ENCODE measurements at regions not wholly inside any gene's neighbourhood (a gene's known extent, or its start where the extent isn't known, plus 50 kb on each side); places are given as distances from the start of the nearest gene placed in this dataset.

GRCh38 chr5:4773827-4774317 is 366.3 kb upstream of the ADAMTS16 start:
- Mint-ChIP-seq H3K27me3 (no peaks in the 10 kb centered on the region), H3K4me3 (no peak overlapping the region), H3K36me3 (ENCODE audit: low read depth) (no peaks in the 10 kb centered on the region), H3K9me3 (ENCODE audit: low read depth) (peaks cover 4% of the 10 kb centered on the region), H3K27ac (no peak overlapping the region), H3K4me1 (no peaks in the 10 kb centered on the region)
- intact Hi-C loops (cut with DNase I, micrococcal nuclease), result no loop called here
- ATAC-seq (no peak), DNase-seq (no peak)
- CTCF ChIA-PET, result interaction anchor here (0.5 to 0.6 kb wide), 2 partner anchors 30 to 104 kb away, joined by 3 read pairs; no protein-coding TSS in a partner anchor
- POLR2A ChIA-PET, result no interaction called here

- no peaks in the 10 kb centered on the region for H3K4me1 Mint-ChIP-seq
- intact Hi-C loops (cut with DNase I, micrococcal nuclease), result no loop called here
Measured at GRCh38 chr5:4777435-4777834, 362.7 kb upstream of the ADAMTS16 start.

DNA sequence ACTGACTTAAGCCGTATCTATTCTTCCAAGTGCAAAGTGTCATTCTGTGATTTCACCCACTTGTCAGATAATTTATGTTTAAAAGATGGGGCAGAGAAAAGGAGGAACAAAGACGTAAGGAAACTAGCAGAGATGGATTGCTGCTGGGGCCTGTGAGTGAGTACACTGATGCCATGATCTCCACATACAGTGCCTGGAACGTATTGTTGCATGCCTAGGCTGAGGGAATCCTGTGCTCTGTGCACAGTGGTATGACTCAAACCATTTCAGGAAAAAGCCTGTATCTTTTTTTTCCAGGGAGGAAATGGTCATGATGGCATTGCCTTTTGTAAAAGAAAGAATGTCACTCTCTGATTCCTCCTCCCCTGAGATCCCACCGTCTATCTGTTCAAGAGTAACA is 359.5 kb upstream of the ADAMTS16 start:
- peaks cover 4% of the 10 kb centered on the region for H3K9me3 Mint-ChIP-seq (ENCODE audit: low read depth)
- intact Hi-C loops (cut with DNase I, micrococcal nuclease), result no loop called here
- no peak for ATAC-seq
- CTCF ChIA-PET, result no interaction called here
- H3K4me1 Mint-ChIP-seq, result no peaks in the 10 kb centered on the region
- H3K27me3 Mint-ChIP-seq, result no peaks in the 10 kb centered on the region
- no peak overlapping the region for H3K4me3 Mint-ChIP-seq
- no peak overlapping the region for H3K27ac Mint-ChIP-seq
- POLR2A ChIA-PET, result no interaction called here
- no peak for DNase-seq
- H3K36me3 Mint-ChIP-seq (ENCODE audit: low read depth), result no peaks in the 10 kb centered on the region

More at GRCh38 chr5:4777435-4777834, 362.7 kb upstream of the ADAMTS16 start:
- CTCF ChIA-PET, result no interaction called here
- ATAC-seq, result no peak
- POLR2A ChIA-PET, result no interaction called here
- Mint-ChIP-seq H3K27ac (no peak overlapping the region), H3K4me3 (no peak overlapping the region), H3K27me3 (no peaks in the 10 kb centered on the region), H3K36me3 (ENCODE audit: low read depth) (no peaks in the 10 kb centered on the region), H3K9me3 (ENCODE audit: low read depth) (peaks cover 7% of the 10 kb centered on the region)
- DNase-seq, result no peak

DNA sequence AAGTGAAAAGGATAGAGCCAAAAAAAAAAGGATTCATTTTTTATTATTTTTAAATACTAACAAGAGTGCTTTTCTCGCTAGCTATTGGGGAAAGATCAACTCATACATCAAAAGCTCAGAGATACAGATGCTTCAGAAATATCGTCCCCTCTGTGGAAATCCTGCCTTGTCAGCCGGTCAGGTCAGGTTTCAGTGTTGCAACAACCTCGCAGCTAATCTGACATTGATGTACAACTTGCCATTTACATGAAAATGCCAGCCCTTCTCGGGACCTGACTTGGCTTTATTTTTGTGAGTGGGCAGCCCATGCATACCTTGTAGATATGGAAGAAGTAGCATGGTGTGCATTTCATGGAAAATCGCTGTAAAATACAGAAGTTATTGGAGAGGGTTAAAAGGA is 358.8 kb upstream of the ADAMTS16 start:
- ChIA-PET POLR2A (no interaction called here), CTCF (no interaction called here)
- H3K27me3 Mint-ChIP-seq, result no peaks in the 10 kb centered on the region
- H3K36me3 Mint-ChIP-seq (ENCODE audit: low read depth), result no peaks in the 10 kb centered on the region
- no peaks in the 10 kb centered on the region for H3K4me1 Mint-ChIP-seq
- DNase-seq (no peak), ATAC-seq (no peak)
- H3K27ac Mint-ChIP-seq, result no peak overlapping the region
- intact Hi-C loops (cut with DNase I, micrococcal nuclease), result no loop called here
- peaks cover 4% of the 10 kb centered on the region for H3K9me3 Mint-ChIP-seq (ENCODE audit: low read depth)
- no peak overlapping the region for H3K4me3 Mint-ChIP-seq

- ChIA-PET CTCF (no interaction called here), POLR2A (no interaction called here)
- intact Hi-C loops (cut with DNase I, micrococcal nuclease), result no loop called here
- Mint-ChIP-seq H3K9me3 (ENCODE audit: low read depth) (peaks cover 2% of the 10 kb centered on the region), H3K4me3 (no peak overlapping the region), H3K27ac (no peak overlapping the region), H3K4me1 (no peaks in the 10 kb centered on the region), H3K27me3 (no peaks in the 10 kb centered on the region), H3K36me3 (ENCODE audit: low read depth) (no peaks in the 10 kb centered on the region)
- ATAC-seq (no peak), DNase-seq (no peak)
Measured at GRCh38 chr5:4785971-4786370, 354.2 kb upstream of the ADAMTS16 start.

DNA sequence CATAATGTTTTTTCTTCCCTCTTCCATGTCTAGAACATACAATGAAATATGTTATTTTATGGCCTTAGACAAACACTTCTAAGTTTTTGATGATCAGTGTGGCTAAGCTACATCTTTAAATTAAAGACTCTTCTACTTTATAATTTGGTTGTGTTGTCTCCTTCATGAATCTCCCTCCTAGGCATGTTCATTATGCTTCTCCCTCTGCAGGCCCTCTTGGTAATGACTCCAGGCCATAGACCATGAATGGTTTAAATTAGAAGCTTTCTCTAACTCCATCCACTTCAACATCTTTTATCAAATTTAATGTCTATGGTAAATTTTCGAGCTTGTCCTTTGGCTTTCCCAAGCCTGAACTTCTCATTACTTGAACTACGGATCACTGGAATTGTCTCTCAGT is 342.7 kb upstream of the ADAMTS16 start:
- intact Hi-C loops (cut with DNase I, micrococcal nuclease), result no loop called here
- ATAC-seq, result no peak
- peaks cover 4% of the 10 kb centered on the region for H3K9me3 Mint-ChIP-seq (ENCODE audit: low read depth)
- POLR2A ChIA-PET, result no interaction called here
- no peak for DNase-seq
- no peaks in the 10 kb centered on the region for H3K36me3 Mint-ChIP-seq (ENCODE audit: low read depth)
- H3K27ac Mint-ChIP-seq, result no peak overlapping the region
- no peak overlapping the region for H3K4me3 Mint-ChIP-seq
- no peaks in the 10 kb centered on the region for H3K4me1 Mint-ChIP-seq
- CTCF ChIA-PET, result no interaction called here
- no peaks in the 10 kb centered on the region for H3K27me3 Mint-ChIP-seq

DNA sequence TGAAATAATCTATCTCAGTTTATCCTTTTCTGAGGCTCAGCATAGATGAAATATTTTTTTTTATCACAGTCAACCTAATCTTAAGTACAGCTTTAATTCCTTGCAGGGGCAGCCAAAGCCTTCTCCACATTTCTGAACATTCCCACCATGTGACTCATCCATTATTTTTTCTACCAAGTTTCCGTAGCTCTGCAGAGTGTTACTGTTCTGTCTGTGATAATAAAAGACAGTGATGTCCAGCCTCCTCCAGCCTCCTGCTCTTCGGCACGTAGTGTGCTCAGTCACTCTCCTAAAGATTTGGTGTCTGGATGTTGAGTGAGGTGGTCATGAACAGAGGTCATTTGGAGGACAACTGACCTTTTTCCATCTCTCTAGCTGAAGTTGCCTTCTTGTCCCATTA is 338.1 kb upstream of the ADAMTS16 start:
- Mint-ChIP-seq H3K9me3 (ENCODE audit: low read depth) (peaks cover 4% of the 10 kb centered on the region), H3K36me3 (ENCODE audit: low read depth) (no peaks in the 10 kb centered on the region), H3K27ac (no peak overlapping the region), H3K4me3 (no peak overlapping the region), H3K4me1 (no peaks in the 10 kb centered on the region), H3K27me3 (no peaks in the 10 kb centered on the region)
- CTCF ChIA-PET, result no interaction called here
- POLR2A ChIA-PET, result no interaction called here
- no peak for ATAC-seq
- DNase-seq, result no peak
- intact Hi-C loops (cut with DNase I, micrococcal nuclease), result no loop called here

DNA sequence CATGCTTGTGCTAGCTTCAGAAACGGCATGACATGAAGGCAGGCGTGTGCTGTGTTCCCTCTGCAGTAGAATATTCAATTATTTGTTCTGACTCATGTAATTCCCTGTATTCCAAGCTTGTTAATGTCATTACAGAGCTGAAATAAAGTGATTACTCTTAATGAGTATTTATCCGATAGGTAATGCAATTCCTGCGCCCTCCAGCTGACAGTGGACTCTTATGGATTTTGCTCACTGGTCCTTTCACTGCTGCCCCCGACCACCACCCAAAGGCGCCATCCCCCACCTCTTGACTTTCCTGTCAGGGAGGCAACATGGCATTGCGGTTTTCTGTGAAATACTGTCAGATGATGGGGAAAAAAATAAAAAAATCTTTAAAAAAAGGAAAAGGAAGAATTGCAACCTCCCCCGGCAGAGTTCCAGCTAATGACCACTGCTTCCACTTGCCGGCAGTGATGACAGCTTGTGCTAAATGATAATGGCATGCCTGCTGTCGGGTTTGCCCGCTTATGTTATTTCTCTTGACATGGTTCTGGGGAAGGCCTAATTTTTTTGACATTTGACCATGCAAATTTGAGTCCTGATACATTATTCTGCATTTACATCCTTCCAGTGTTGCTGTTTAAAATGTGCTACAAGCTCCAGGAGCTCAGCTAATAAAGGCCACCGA is 335.3 kb upstream of the ADAMTS16 start:
- H3K27ac Mint-ChIP-seq, result no peak overlapping the region
- peaks cover 4% of the 10 kb centered on the region for H3K9me3 Mint-ChIP-seq (ENCODE audit: low read depth)
- no peak for DNase-seq
- POLR2A ChIA-PET, result no interaction called here
- no peaks in the 10 kb centered on the region for H3K27me3 Mint-ChIP-seq
- no peaks in the 10 kb centered on the region for H3K36me3 Mint-ChIP-seq (ENCODE audit: low read depth)
- intact Hi-C loops (cut with DNase I, micrococcal nuclease), result no loop called here
- H3K4me3 Mint-ChIP-seq, result no peak overlapping the region
- no peak for ATAC-seq
- CTCF ChIA-PET, result no interaction called here
- H3K4me1 Mint-ChIP-seq, result no peaks in the 10 kb centered on the region

DNA sequence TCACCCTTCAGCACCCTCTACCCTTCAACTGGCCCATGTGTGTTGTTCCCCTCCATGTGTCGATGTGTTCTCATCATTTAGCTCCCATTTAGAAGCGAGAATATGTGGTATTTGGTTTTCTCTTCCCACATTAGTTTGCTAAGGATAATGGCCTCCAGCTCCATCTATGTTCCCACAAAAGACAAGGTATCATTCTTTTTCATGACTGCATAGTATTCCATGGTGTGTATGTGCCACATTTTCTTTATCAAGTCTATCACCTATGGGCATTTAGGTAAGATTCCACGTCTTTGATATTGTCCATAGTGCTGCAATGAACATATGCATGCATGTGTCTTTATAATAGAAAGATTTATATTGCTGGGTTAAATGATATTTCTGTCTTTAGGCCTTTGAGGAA is 325.1 kb upstream of the ADAMTS16 start:
- Mint-ChIP-seq H3K9me3 (ENCODE audit: low read depth) (peaks cover 6% of the 10 kb centered on the region), H3K27ac (no peak overlapping the region), H3K4me3 (no peak overlapping the region), H3K27me3 (no peaks in the 10 kb centered on the region), H3K4me1 (no peaks in the 10 kb centered on the region), H3K36me3 (ENCODE audit: low read depth) (no peaks in the 10 kb centered on the region)
- DNase-seq (no peak), ATAC-seq (no peak)
- CTCF ChIA-PET, result no interaction called here
- POLR2A ChIA-PET, result no interaction called here
- intact Hi-C loops (cut with DNase I, micrococcal nuclease), result no loop called here

DNA sequence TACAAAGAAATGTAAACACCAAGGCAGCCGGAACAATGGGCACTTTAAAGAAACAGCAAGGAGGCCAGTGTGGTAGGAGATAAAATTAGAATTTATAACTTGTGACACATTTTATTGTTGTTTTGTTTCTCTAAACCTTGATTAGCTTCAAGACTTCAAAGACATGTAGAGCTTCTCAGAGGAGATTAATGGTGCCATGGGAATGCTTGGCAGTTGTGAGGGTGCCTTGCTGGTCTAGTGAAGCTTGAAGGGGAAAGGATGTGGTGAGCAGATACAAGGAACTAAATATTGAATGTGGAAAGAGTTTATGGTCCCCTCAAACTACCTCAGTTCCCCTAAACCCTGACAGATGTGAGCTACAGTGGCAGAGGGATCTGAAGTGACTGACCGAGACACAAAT is 322.4 kb upstream of the ADAMTS16 start:
- POLR2A ChIA-PET, result no interaction called here
- intact Hi-C loops (cut with DNase I, micrococcal nuclease), result no loop called here
- Mint-ChIP-seq H3K27ac (no peak overlapping the region), H3K4me1 (no peaks in the 10 kb centered on the region), H3K9me3 (ENCODE audit: low read depth) (peaks cover 3% of the 10 kb centered on the region), H3K36me3 (ENCODE audit: low read depth) (no peaks in the 10 kb centered on the region), H3K27me3 (no peaks in the 10 kb centered on the region), H3K4me3 (no peak overlapping the region)
- ATAC-seq, result no peak
- no peak for DNase-seq
- CTCF ChIA-PET, result interaction anchor here (0.6 kb wide), 1 partner anchor 400 kb away, joined by 3 read pairs; no protein-coding TSS in a partner anchor

DNA sequence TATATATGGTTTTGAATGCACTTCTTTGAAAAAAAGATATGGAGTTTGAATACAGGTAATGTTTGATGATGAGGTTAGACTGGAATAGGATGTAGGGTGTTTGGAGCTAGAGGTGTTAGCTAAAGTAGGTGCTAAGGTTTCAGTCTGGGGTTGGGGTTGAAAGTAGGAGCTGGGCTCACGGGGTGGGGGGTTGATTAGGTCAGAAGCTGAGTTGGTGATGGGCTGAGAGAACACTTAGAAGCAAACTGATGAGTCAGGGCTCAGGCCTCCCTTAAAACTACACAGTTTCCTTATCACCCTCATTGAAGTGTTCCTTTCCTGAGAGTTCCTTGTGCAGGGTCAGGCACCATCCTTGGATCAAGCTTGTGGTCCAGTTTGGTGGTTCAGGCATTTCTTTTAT is 308.8 kb upstream of the ADAMTS16 start:
- ATAC-seq (no peak), DNase-seq (no peak)
- Mint-ChIP-seq H3K9me3 (ENCODE audit: low read depth) (peaks cover 2% of the 10 kb centered on the region), H3K36me3 (ENCODE audit: low read depth) (no peaks in the 10 kb centered on the region), H3K4me3 (no peak overlapping the region), H3K27me3 (no peaks in the 10 kb centered on the region), H3K4me1 (no peaks in the 10 kb centered on the region), H3K27ac (no peak overlapping the region)
- CTCF ChIA-PET, result no interaction called here
- POLR2A ChIA-PET, result no interaction called here
- intact Hi-C loops (cut with DNase I, micrococcal nuclease), result no loop called here

DNA sequence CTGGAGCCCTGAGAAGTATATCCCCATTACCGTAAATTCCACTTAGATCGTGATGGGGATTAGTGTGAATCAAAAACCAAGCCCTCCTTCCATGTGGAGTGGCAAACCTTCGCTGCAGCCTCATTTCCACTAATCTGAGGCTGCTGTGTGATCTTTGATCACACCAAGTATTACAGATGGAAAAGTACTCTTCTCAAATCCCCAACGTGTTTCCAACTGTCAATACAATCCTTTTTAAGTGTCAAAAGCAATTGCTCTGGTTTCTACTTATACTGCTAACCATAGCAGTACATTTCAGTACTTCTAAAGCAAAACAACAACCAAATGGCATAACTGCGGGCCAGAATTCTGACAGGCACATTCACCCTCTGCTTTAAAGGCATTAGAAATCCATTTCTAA is 307.7 kb upstream of the ADAMTS16 start:
- Mint-ChIP-seq H3K36me3 (ENCODE audit: low read depth) (no peaks in the 10 kb centered on the region), H3K27me3 (no peaks in the 10 kb centered on the region), H3K9me3 (ENCODE audit: low read depth) (peaks cover 2% of the 10 kb centered on the region), H3K4me1 (no peaks in the 10 kb centered on the region), H3K27ac (no peak overlapping the region), H3K4me3 (no peak overlapping the region)
- POLR2A ChIA-PET, result no interaction called here
- intact Hi-C loops (cut with DNase I, micrococcal nuclease), result no loop called here
- ATAC-seq (no peak), DNase-seq (no peak)
- CTCF ChIA-PET, result no interaction called here

All from activated CD4-positive, alpha-beta T cell treated with anti-CD3 and anti-CD28 coated beads for 36 hours (primary cell).